GM10266 (cell line): ENCODE measurements at regions not wholly inside any gene's neighbourhood (a gene's known extent, or its start where the extent isn't known, plus 50 kb on each side); places are given as distances from the start of the nearest gene placed in this dataset.
"Not testable (repeated sequence)": the region's sequence is repeated elsewhere in the genome, so short reads cannot be mapped to it uniquely, and the experiment has no call there.

Source experiments
- DNase-seq: peaks from one replicate; pipeline ENCODE4 v3.0.0; 2012; ENCODE audit errors: extremely low spot score
- TF ChIP-seq, protein P1 (sequence below): IDR thresholded peaks from 2 replicates; pipeline ENCODE4 v1.5.1; 2012; ENCODE audit warnings: mild to moderate bottlenecking, low read depth; ENCODE audit not compliant: control insufficient read depth, insufficient read depth; ENCODE audit errors: missing control alignments

DNA sequence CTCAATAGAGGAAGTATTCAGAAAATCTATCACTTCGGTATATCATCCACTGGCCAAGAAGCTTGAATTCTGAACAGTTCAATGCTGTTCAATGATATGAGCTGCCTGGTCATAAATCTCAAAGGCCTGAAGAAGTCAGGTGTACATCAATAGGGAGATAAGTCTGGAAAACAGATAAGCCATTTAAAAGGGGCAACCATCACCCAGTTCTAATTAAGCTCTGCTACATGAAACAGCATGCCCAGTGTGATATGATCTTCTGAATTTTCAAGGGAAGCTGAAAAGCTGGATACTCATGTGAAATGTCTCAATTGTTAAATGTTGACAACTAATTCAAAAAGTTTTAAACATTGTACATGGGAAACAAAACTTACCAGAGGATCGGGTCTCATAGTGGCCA lies 2020.7 kb upstream of the WWC1 start:
- TF ChIP-seq, protein P1, sequence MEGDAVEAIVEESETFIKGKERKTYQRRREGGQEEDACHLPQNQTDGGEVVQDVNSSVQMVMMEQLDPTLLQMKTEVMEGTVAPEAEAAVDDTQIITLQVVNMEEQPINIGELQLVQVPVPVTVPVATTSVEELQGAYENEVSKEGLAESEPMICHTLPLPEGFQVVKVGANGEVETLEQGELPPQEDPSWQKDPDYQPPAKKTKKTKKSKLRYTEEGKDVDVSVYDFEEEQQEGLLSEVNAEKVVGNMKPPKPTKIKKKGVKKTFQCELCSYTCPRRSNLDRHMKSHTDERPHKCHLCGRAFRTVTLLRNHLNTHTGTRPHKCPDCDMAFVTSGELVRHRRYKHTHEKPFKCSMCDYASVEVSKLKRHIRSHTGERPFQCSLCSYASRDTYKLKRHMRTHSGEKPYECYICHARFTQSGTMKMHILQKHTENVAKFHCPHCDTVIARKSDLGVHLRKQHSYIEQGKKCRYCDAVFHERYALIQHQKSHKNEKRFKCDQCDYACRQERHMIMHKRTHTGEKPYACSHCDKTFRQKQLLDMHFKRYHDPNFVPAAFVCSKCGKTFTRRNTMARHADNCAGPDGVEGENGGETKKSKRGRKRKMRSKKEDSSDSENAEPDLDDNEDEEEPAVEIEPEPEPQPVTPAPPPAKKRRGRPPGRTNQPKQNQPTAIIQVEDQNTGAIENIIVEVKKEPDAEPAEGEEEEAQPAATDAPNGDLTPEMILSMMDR = no peak
- no peak for DNase-seq

GRCh38 chr5:166276006-166276405 lies 2015.4 kb upstream of the WWC1 start:
- TF ChIP-seq, protein P1 = no peak
- no peak for DNase-seq

DNA sequence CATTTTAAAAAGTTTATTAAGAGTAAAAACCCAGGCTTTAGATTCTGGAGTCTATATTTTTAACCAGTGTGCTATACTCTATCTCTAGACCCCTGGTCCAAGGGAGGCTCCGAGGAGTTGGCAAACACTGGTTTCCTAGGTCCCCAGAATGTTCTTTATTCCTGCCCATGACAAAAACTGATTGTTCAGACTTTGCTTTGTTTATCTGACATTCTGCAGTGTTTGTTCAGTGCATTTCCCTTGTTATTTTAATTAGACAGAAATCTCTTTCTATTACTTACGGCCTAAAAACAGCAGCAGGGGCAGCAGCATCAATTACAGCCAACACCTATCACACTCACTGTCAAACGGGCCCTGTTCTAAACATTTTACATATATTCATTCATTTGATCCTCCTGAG lies 2011.6 kb upstream of the WWC1 start:
- TF ChIP-seq, protein P1 = no peak

GRCh38 chr5:166281433-166281832 lies 2010.0 kb upstream of the WWC1 start:
- DNase-seq = no peak
- TF ChIP-seq, protein P1 = no peak

More for the DNA sequence above, 2011.6 kb upstream of the WWC1 start:
- no peak for DNase-seq

DNA sequence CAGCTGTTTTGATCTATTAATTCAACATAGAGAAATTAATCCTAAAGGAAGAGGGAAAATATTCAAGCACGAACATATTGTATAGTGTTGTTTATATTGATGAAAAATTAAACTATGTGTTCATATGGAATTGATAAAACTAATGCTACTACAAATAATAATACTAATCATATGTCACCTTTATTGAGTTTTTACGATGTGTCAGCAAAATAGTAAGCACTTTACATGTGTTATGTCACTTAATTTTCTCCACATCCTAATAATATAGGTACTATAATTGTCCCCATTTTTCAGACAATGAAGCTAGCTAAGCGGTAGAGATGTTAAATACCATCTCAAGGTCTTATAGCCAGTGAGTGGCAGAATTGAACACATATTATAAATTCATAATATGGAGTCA lies 2008.5 kb upstream of the WWC1 start:
- TF ChIP-seq, protein P1 = no peak
- DNase-seq = no peak

GRCh38 chr5:166285361-166285760 lies 2006.1 kb upstream of the WWC1 start:
- no peak for DNase-seq

GRCh38 chr5:166286832-166287231 lies 2004.6 kb upstream of the WWC1 start:
- TF ChIP-seq, protein P1 = no peak

More at GRCh38 chr5:166285361-166285760, 2006.1 kb upstream of the WWC1 start:
- TF ChIP-seq, protein P1 = no peak

DNA sequence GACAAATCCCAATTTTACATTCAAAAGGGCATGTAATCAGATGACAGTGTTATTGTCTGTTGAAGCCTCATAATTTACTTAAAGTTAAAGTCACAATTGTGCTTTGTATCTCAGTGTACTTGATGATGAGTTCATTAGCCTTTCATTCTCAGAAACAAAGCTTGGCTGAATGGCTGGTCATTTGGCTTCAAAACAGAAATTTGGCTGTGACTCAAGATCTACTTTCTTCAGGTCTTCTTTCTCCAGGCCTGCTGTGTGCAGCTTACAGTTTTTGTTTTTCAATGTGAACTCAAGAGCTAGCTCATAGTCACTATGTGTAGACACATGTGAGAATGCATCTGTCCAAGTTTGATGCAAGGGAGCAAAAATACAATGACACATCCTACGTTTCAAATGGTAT lies 2003.6 kb upstream of the WWC1 start:
- TF ChIP-seq, protein P1 = no peak
- no peak for DNase-seq

More at GRCh38 chr5:166286832-166287231, 2004.6 kb upstream of the WWC1 start:
- no peak for DNase-seq

DNA sequence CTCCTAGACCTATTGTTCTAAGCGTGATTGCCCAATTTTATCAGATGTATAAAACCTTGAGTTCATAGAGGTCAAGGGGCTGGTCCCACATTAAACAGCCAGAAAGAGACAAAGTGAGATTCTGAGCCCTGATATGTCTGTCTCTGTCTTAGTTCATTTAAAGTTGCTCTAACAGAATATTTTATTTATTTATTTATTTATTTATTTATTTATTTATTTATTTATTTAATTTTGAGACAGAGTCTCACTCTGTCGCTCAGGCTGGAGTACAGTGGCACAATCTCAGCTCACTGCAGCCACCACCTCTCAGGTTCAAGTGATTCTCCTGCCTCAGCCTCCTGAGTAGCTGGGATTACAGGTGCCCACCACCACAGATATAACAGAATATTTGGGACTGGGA lies 1999.6 kb upstream of the WWC1 start:
- not testable (repeated sequence) for DNase-seq
